ENCODE measurements at regions not wholly inside any gene's neighbourhood (a gene's known extent, or its start where the extent isn't known, plus 50 kb on each side); places are given as distances from the start of the nearest gene placed in this dataset.

GRCh38 chr13:85993567-85993966 lies 194.3 kb upstream of the SLITRK6 start:
- H3K18ac ChIP-seq (ENCODE audit: extremely low read depth, low read length) = no peak overlapping the region

More at GRCh38 chr13:85993567-85993966, 194.3 kb upstream of the SLITRK6 start:
- no peak for FAIRE-seq
- no peaks in the 10 kb centered on the region for H3K9me3 ChIP-seq (ENCODE audit: insufficient read depth in 2 of 2, low read depth in 1 of 2, low read length in 1 of 2)
- 95% methylated on average over 1 of the region's 1 CpG; no CpG with 5 or more reads in 1 of the 2 experiments for WGBS, 2 experiments (ENCODE audit: extremely low coverage in 1 of 2, insufficient coverage in 1 of 2, insufficient read length in 1 of 2, insufficient replicate concordance in 2 of 2, low coverage in 1 of 2, low lambda C conversion rate in 2 of 2, missing lambda C conversion rate in 1 of 2)
- H3K23ac ChIP-seq (ENCODE audit: insufficient read length) = no peak overlapping the region
- no peak for TF ChIP-seq USF2 (IDR thresholded peaks at IDR 0.05; ENCODE audit: low read length)
- H2BK15ac ChIP-seq (ENCODE audit: low read length) = no peak overlapping the region
- H2AK5ac ChIP-seq (ENCODE audit: low read depth, low read length) = no peak overlapping the region
- H4K5ac ChIP-seq (ENCODE audit: insufficient read length, low read depth, low read length) = no peak overlapping the region
- H3K27me3 ChIP-seq (replicated peaks in 1 of 4; ENCODE audit: control insufficient read depth in 3 of 4, extremely low read depth in 1 of 4, insufficient read depth in 3 of 4, low read length in 3 of 4) = no peaks in the 10 kb centered on the region
- H3K14ac ChIP-seq (ENCODE audit: insufficient read length) = no peak overlapping the region
- no peak overlapping the region for H2BK5ac ChIP-seq (ENCODE audit: low read depth, low read length)
- no peak overlapping the region for H3K27ac ChIP-seq (ENCODE audit: low read depth, low read length)
- H3K4me3 ChIP-seq (ENCODE audit: extremely low read depth in 1 of 4, insufficient read depth in 2 of 4, low read depth in 3 of 4, low read length in 4 of 4) = no peak overlapping the region
- no peak overlapping the region for H3K9ac ChIP-seq (replicated peaks in 1 of 4; ENCODE audit: extremely low read depth in 1 of 4, low read depth in 3 of 4, low read length in 3 of 4)
- H3K23me2 ChIP-seq (ENCODE audit: low read depth, low read length) = no peaks in the 10 kb centered on the region
- H2AFZ ChIP-seq (ENCODE audit: low read length) = no peak overlapping the region
- no peak overlapping the region for H4K91ac ChIP-seq (replicated peaks; ENCODE audit: insufficient read length, low read length)
- H3K56ac ChIP-seq (replicated peaks; ENCODE audit: insufficient read length, low read depth, low read length) = no peak overlapping the region
- no peaks in the 10 kb centered on the region for H3K4me1 ChIP-seq (replicated peaks in 1 of 4; ENCODE audit: control insufficient read depth in 3 of 4, insufficient read depth in 4 of 4, low read length in 3 of 4)
- no peaks in the 10 kb centered on the region for H3K36me3 ChIP-seq (ENCODE audit: control insufficient read depth in 2 of 4, insufficient read depth in 4 of 4, low read length in 3 of 4)
- no peaks in the 10 kb centered on the region for H4K20me1 ChIP-seq (replicated peaks in 1 of 2; ENCODE audit: control insufficient read depth in 1 of 2, insufficient read depth in 2 of 2, low read length in 2 of 2)
- no peak overlapping the region for H2BK120ac ChIP-seq (replicated peaks; ENCODE audit: low read depth, low read length)
- DNase-seq (ENCODE audit: low read depth in 1 of 2, low spot score in 2 of 2) = no peak
- no peaks in the 10 kb centered on the region for H3K79me2 ChIP-seq (ENCODE audit: control insufficient read depth in 1 of 2, insufficient read depth in 2 of 2, low read length in 2 of 2)
- H3K79me1 ChIP-seq (ENCODE audit: low read depth, low read length) = no peaks in the 10 kb centered on the region
- H2BK12ac ChIP-seq (ENCODE audit: low read depth, low read length) = no peak overlapping the region
- ChIA-PET CTCF (ENCODE audit: partially characterized antibody) (no interaction called here), POLR2A (ENCODE audit: partially characterized antibody) (no interaction called here)
- no peak overlapping the region for H2BK20ac ChIP-seq (ENCODE audit: low read length)
- no peak overlapping the region for H3K4me2 ChIP-seq (ENCODE audit: insufficient read depth in 1 of 2, low read depth in 2 of 2, low read length in 2 of 2)
- no peak overlapping the region for H4K8ac ChIP-seq (ENCODE audit: extremely low read depth, insufficient read depth, low read length)
- H3K4ac ChIP-seq (replicated peaks; ENCODE audit: insufficient read length, low read depth, low read length) = no peak overlapping the region
